Stimulated activated naive B cell treated with anti-CD40 and anti-IgM and Interleukin-4, amounts not matched to agents 10 μg/mL and 1 μg/mL and 100 μg/mL, for 72 hours (primary cell): ENCODE measurements at regions not wholly inside any gene's neighbourhood (a gene's known extent, or its start where the extent isn't known, plus 50 kb on each side); places are given as distances from the start of the nearest gene placed in this dataset.

Source experiments
- ATAC-seq, 2 donors: fragments of 150-1000 bp; cut with Tn5 transposase; replicated peaks; 2 replicates each; pipeline ENCODE4 v1.10.0; 2021; ENCODE audit warnings: moderate library complexity in 1 of 2
- DNase-seq: peaks from one replicate; pipeline ENCODE4 v3.0.0; 2021
- H3K27ac Mint-ChIP-seq: one replicate; pipeline ENCODE4 v1.8.0; 2022; ENCODE audit warnings: mild to moderate bottlenecking, mixed read lengths
- H3K27me3 Mint-ChIP-seq, 2 donors: one replicate each; pipeline ENCODE4 v1.8.0; 2022; ENCODE audit warnings: mixed read lengths in 2 of 2
- H3K36me3 Mint-ChIP-seq, 2 donors: one replicate each; pipeline ENCODE4 v1.8.0; 2022; ENCODE audit warnings: mixed read lengths in 2 of 2, mild to moderate bottlenecking in 1 of 2
- H3K4me1 Mint-ChIP-seq, 2 donors: one replicate each; pipeline ENCODE4 v1.8.0; 2022; ENCODE audit warnings: mixed read lengths in 2 of 2, mild to moderate bottlenecking in 1 of 2
- H3K4me3 Mint-ChIP-seq, 2 donors: one replicate each; pipeline ENCODE4 v1.8.0; 2022; ENCODE audit warnings: mild to moderate bottlenecking in 2 of 2, mixed read lengths in 2 of 2, moderate library complexity in 1 of 2
- H3K9me3 Mint-ChIP-seq, 2 donors: one replicate each; pipeline ENCODE4 v1.8.0; 2022; ENCODE audit warnings: mixed read lengths in 2 of 2, mild to moderate bottlenecking in 1 of 2

DNA sequence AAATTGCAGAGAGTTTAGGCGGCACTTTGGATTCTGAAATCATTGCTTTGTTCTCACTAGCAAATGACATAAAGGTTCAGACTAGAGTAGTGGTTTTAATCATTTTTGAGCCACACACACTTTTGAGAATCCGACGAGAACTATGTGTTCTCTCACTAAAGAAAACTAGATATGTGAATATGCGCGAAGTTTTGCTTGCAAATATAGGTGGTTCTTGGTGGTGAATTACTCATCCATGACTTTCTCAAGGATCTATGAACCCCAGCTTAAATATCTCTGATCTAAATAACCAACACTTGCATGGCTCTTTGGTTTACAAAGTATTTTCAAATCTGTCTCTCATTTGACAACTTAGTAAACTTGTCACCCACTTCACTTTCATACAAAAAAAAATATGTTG lies 54.8 kb downstream of the NOG start:
- no peak for DNase-seq
- Mint-ChIP-seq H3K4me3 (no peak overlapping the region), H3K9me3 (peaks cover 2 to 4% of the 10 kb centered on the region in 2 donors), H3K36me3 (peaks cover 0 to 2% of the 10 kb centered on the region in 2 donors), H3K27me3 (peaks cover 8 to 14% of the 10 kb centered on the region in 2 donors), H3K27ac (no peak overlapping the region), H3K4me1 (no peaks in the 10 kb centered on the region)
- no peak for ATAC-seq

DNA sequence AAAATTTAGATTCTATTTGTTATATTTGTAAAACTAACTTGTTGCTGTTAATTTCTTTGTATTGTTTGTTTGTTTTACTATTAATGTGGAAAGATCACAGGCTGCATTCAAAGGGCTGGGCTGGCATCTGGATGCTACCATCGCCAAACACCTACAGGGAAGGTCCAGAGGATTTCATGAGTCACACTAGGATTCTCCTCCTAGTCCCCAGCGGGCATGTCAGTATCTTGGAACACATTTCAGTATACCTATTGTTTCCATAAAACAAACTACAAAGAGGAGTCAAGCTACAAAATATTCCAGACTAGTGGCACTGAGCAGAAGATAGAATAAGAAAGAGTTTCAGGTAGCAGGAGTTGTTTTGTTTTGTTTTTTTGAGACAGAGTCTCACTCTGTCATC lies 55.3 kb downstream of the NOG start:
- H3K27me3 Mint-ChIP-seq, result peaks cover 8 to 14% of the 10 kb centered on the region in 2 donors
- peaks cover 2 to 3% of the 10 kb centered on the region in 2 donors for H3K4me1 Mint-ChIP-seq
- H3K9me3 Mint-ChIP-seq, result peaks cover 2 to 4% of the 10 kb centered on the region in 2 donors
- H3K27ac Mint-ChIP-seq, result no peak overlapping the region
- H3K4me3 Mint-ChIP-seq, result no peak overlapping the region
- ATAC-seq, result no peak
- H3K36me3 Mint-ChIP-seq, result peaks cover 0 to 2% of the 10 kb centered on the region in 2 donors
- no peak for DNase-seq

DNA sequence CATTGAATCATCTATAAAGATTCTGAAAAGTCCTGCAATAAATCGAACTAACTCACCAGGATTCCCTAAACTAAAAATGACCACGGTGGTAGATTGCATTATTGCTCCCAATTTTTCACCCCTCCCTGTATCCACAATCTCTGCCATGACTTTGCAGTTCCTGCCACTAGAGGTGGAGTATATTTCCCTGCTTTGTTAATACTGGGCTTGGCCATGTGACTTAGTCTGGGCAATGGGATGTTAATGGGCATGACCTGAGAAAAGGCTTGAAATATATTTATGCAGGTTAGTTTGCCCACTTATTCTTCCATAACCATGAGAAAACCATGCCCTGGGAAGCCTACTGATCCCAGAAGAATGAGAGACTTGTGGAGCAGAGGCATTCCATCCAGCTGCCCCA lies 59.1 kb downstream of the NOG start:
- ATAC-seq (no peak), DNase-seq (no peak)
- H3K27ac Mint-ChIP-seq, result no peak overlapping the region
- H3K4me1 Mint-ChIP-seq, result peaks cover 2 to 5% of the 10 kb centered on the region in 2 donors
- peaks cover 0 to 2% of the 10 kb centered on the region in 2 donors for H3K36me3 Mint-ChIP-seq
- H3K9me3 Mint-ChIP-seq, result peaks cover 2 to 4% of the 10 kb centered on the region in 2 donors
- peaks cover 0 to 6% of the 10 kb centered on the region in 2 donors for H3K27me3 Mint-ChIP-seq
- H3K4me3 Mint-ChIP-seq, result no peak overlapping the region

DNA sequence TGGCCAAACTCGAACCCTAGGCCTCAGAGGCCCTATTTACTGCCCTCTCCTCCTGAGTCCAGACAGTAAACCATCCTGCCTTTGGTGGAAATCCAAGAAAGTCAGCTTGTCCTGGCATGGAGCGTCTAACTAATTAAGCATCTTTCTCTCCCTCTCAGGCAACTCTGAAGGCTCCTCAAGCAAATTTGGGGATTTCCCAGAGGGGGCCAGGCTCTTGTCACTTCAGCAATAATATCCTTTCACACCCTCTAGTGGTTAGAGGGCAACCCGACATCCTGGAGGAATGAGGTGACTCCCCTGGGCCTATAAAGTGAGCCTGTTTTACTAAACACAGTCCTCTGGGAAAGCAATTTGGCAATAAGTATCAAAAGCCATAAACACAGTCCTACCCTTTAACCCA lies 60.4 kb downstream of the NOG start:
- peaks cover 0 to 2% of the 10 kb centered on the region in 2 donors for H3K36me3 Mint-ChIP-seq
- H3K4me3 Mint-ChIP-seq, result no peak overlapping the region
- H3K4me1 Mint-ChIP-seq, result peaks cover 2 to 5% of the 10 kb centered on the region in 2 donors
- H3K9me3 Mint-ChIP-seq, result peaks cover 2 to 4% of the 10 kb centered on the region in 2 donors
- H3K27ac Mint-ChIP-seq, result no peak overlapping the region
- H3K27me3 Mint-ChIP-seq, result peaks cover 0 to 6% of the 10 kb centered on the region in 2 donors
- peak; percentile 98 to 100 for ATAC-seq
- peak; percentile 62 for DNase-seq

DNA sequence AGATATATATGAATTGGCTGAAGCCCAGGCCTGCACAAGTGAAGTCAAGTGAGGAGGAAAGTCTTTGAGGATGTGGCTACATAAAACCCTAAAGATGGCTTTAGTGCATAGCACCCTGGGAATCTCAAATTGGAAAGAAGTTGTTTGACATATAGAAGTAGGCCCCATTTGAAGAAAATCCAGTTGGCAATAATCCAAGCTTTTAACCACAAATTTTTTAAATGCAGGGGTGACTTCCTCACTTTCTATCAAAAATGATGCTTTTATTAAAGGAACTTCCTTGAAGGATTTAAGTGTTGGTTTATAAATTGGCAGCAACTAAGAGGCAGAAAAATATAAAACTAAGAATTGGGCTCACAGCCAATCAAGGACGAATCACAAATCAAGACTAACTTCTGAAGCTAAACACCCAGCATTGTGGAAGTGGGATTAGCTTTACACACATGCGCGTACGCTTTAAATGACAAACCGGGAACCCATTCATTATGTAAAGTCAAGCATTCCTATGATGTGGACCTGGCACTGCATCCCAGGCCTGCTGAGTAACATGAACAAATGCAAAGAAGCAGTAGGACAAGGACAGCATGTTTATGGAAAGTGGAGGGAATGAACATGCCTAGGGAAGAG lies 63.3 kb downstream of the NOG start:
- H3K9me3 Mint-ChIP-seq, result no peaks in the 10 kb centered on the region
- peaks cover 2 to 10% of the 10 kb centered on the region in 2 donors for H3K4me1 Mint-ChIP-seq
- ATAC-seq (no peak), DNase-seq (no peak)
- H3K4me3 Mint-ChIP-seq, result no peak overlapping the region
- peaks cover 0 to 6% of the 10 kb centered on the region in 2 donors for H3K27me3 Mint-ChIP-seq
- no peaks in the 10 kb centered on the region for H3K36me3 Mint-ChIP-seq
- H3K27ac Mint-ChIP-seq, result no peak overlapping the region

DNA sequence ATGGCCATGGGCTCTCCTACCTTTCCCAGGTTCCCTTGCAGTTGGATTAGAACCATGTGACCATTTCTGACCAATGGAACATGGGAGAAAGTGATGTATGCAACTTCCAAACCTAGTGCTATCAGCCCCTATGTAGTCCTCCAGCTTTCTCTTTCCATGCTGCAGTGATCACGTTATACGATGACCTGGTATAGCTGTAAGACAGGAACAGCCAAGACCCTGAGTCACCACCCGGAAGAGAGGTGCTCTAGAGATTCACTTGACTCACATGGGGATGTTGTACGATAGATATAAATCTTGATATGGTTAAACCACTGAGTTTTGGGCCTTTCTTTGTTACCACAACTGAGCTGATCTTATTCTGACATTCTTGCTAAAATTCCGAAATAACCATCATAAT lies 65.1 kb downstream of the NOG start:
- H3K27ac Mint-ChIP-seq, result no peak overlapping the region
- H3K36me3 Mint-ChIP-seq, result no peaks in the 10 kb centered on the region
- DNase-seq (no peak), ATAC-seq (no peak)
- H3K4me3 Mint-ChIP-seq, result no peak overlapping the region
- no peaks in the 10 kb centered on the region for H3K9me3 Mint-ChIP-seq
- H3K4me1 Mint-ChIP-seq, result peaks cover 2 to 9% of the 10 kb centered on the region in 2 donors
- peaks cover 3 to 6% of the 10 kb centered on the region in 2 donors for H3K27me3 Mint-ChIP-seq

DNA sequence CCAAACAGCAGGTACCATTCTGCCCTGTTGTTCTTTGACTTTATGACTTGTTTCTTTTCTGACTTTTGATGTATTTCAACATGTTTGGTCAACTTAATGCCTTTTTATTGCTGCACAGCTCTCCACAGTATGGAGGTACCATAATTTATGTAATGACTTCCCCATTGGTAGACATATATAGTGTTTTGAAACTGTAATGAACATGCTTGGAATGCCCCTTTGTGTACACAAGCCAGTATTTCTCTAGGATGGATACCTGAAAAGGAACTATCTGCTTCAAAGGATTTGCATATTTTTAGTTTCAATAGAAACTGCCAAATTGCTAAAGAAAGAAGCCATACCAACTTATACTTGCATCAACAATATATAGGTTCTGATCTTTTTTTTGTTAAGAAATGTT lies 66.1 kb downstream of the NOG start:
- peaks cover 0 to 5% of the 10 kb centered on the region in 2 donors for H3K4me1 Mint-ChIP-seq
- DNase-seq (no peak), ATAC-seq (peak in 1 of 2 donors; percentile 45)
- H3K9me3 Mint-ChIP-seq, result no peaks in the 10 kb centered on the region
- no peaks in the 10 kb centered on the region for H3K36me3 Mint-ChIP-seq
- peaks cover 3 to 6% of the 10 kb centered on the region in 2 donors for H3K27me3 Mint-ChIP-seq
- no peak overlapping the region for H3K27ac Mint-ChIP-seq
- no peak overlapping the region for H3K4me3 Mint-ChIP-seq

DNA sequence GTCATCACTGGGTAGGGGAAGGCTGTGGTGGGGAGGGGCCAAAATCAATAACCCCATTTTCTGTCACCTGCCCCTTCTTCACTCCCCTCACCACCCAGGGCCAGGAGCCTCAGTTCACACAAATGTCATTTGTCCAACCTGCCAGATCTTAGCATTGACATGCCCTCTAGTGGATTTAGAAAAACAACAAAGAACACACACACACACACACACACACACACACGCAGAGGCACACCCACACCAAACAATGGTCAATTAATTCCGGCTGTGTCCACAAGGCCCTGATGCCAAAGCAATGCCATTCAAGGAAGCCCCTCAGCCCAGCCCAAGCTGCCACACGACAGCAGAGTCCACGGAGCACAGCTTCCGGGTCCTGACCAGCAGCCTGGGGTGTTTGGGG lies 68.4 kb downstream of the NOG start:
- H3K4me1 Mint-ChIP-seq, result peaks cover 0 to 5% of the 10 kb centered on the region in 2 donors
- no peak overlapping the region for H3K4me3 Mint-ChIP-seq
- no peak overlapping the region for H3K27ac Mint-ChIP-seq
- H3K27me3 Mint-ChIP-seq, result peaks cover 5 to 7% of the 10 kb centered on the region in 2 donors
- H3K36me3 Mint-ChIP-seq, result no peaks in the 10 kb centered on the region
- no peaks in the 10 kb centered on the region for H3K9me3 Mint-ChIP-seq
- ATAC-seq, result no peak
- DNase-seq, result no peak

DNA sequence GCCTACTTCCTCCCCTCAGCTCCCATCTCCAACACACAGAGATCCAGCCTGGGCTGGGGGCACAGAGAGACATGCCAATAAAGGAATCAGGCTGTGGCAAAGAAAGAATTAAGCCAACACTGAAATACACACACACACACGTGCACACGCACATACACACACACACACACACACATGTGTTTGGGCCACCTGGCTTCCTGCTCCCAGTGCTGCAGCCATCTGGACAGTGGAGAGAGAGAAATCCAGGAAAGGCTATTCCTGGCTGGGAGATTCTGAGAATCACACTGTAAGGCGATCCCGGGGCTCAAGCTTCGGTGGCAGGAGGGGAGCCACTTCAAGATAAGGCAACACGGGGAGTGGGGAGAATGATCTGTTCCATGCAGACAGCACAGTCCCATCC lies 72.4 kb downstream of the NOG start:
- H3K27ac Mint-ChIP-seq, result no peak overlapping the region
- peaks cover 3 to 10% of the 10 kb centered on the region in 2 donors for H3K27me3 Mint-ChIP-seq
- no peaks in the 10 kb centered on the region for H3K4me1 Mint-ChIP-seq
- ATAC-seq (no peak), DNase-seq (no peak)
- no peak overlapping the region for H3K4me3 Mint-ChIP-seq
- no peaks in the 10 kb centered on the region for H3K36me3 Mint-ChIP-seq
- peaks cover 0 to 3% of the 10 kb centered on the region in 2 donors for H3K9me3 Mint-ChIP-seq

DNA sequence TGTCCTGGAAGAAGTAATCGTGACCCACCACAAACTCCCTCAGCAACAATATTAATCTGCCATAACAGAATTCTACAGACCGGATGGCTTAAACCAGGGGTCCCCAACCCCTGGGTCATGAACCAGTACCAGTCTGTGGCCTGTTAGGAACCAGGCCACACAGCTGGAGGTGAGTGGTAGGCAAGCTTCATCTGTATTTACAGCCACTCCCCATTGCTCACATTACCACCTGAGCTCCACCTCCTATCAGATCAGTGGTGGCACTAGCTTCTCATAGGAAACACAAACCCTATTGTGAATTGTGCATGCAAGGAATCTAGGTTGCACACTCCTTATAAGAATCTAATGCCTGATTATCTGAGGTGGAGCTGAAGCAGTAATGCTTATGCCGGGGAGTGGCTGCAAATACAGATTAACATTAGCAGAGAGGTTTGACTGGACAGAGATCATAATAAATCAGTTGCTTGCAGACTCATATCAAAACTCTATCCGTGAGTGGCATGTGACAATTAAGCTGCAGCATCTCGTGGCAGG lies 74.5 kb downstream of the NOG start:
- no peak for ATAC-seq
- peaks cover 13 to 17% of the 10 kb centered on the region in 2 donors for H3K27me3 Mint-ChIP-seq
- no peak for DNase-seq
- no peaks in the 10 kb centered on the region for H3K4me1 Mint-ChIP-seq
- no peaks in the 10 kb centered on the region for H3K36me3 Mint-ChIP-seq
- no peak overlapping the region for H3K4me3 Mint-ChIP-seq
- peaks cover 0 to 3% of the 10 kb centered on the region in 2 donors for H3K9me3 Mint-ChIP-seq
- H3K27ac Mint-ChIP-seq, result no peak overlapping the region

DNA sequence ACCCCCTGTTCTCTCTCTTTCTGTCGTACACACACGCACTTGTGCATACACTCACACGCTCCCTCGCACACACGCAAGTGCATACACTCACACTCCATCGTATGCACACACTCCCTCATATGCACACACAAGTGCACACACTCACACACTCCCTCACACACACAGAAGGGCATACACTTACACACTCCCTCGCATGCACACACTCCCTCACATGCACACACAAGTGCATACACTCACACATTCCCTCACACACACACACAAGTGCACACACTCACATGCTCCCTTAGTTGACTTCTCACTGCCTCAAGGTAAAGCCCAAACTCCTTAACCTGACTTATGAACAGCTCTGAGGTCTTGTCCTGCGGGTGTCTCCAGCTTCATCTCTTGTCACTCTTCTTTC lies 78.7 kb downstream of the NOG start:
- H3K27me3 Mint-ChIP-seq, result peaks cover 13 to 24% of the 10 kb centered on the region in 2 donors
- DNase-seq (no peak), ATAC-seq (no peak)
- H3K36me3 Mint-ChIP-seq, result no peaks in the 10 kb centered on the region
- no peak overlapping the region for H3K27ac Mint-ChIP-seq
- no peaks in the 10 kb centered on the region for H3K4me1 Mint-ChIP-seq
- no peak overlapping the region for H3K4me3 Mint-ChIP-seq
- H3K9me3 Mint-ChIP-seq, result peaks cover 0 to 3% of the 10 kb centered on the region in 2 donors

DNA sequence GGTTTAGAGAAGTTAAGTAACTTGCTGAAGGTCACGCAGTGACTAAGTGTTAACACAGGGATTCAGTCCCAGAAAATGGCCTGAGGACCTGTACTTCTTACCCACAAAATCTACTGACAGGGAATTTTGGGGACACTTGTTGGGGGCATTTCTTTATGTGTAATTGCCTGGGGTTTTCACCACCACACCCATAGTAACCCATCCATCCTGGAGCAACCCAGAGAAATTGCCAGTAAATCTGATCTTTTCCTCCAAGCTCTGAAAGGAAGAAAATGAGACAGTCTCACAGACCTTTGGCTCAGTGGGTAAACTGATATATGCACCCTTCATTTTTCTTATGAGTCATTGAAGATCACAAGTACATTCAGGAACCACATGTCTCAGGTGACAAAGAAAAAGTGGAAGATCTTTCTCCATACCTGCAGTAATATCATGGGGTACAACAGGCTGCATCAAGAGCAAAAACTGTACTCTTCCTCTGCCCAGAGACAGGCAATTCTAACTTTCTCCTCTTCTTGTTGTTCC lies 81.0 kb downstream of the NOG start:
- Mint-ChIP-seq H3K9me3 (peaks cover 0 to 2% of the 10 kb centered on the region in 2 donors), H3K4me3 (no peak overlapping the region), H3K4me1 (peaks cover 8 to 11% of the 10 kb centered on the region in 2 donors), H3K27ac (no peak overlapping the region), H3K27me3 (peaks cover 32 to 40% of the 10 kb centered on the region in 2 donors), H3K36me3 (no peaks in the 10 kb centered on the region)
- DNase-seq, result no peak
- ATAC-seq, result no peak

DNA sequence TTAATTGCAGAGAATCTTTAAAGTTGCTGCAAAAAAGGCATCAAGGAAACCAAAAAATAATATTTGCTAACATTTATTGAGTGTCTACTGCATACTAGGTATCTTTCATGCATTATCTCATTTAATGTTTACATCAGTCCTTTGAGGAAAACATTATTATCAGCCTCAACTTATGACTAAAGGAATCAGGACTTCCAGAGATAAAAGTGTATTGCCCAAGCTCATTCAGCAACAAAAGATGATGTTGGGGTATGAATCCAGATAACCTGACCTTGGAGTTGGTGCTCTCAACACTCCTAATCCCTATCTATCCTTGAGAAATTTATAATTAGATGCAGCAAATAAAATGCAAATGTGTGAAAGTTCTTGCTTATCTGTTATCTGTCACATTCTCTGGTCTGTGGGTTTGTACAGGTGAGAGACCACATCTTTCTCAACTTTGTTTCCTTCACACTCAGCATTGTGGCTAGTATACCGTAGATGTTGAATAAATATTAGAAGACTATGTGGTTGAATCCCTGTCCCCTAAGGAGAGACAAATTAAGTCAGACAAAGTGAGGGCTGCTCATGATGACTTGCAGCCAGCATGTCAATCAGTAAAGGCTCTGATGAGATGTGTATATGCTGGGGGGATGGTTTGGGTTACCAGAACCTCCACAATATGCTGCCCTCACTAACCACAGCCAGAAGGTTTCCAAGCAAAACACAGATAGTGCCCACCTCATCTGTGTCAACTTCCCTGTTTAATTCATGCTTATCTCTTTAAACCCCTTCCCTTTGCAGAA lies 82.6 kb downstream of the NOG start:
- DNase-seq (no peak), ATAC-seq (peak in 1 of 2 donors; percentile 37)
- peaks cover 8 to 11% of the 10 kb centered on the region in 2 donors for H3K4me1 Mint-ChIP-seq
- no peaks in the 10 kb centered on the region for H3K9me3 Mint-ChIP-seq
- H3K36me3 Mint-ChIP-seq, result no peaks in the 10 kb centered on the region
- peaks cover 32 to 44% of the 10 kb centered on the region in 2 donors for H3K27me3 Mint-ChIP-seq
- H3K4me3 Mint-ChIP-seq, result no peak overlapping the region
- no peak overlapping the region for H3K27ac Mint-ChIP-seq

DNA sequence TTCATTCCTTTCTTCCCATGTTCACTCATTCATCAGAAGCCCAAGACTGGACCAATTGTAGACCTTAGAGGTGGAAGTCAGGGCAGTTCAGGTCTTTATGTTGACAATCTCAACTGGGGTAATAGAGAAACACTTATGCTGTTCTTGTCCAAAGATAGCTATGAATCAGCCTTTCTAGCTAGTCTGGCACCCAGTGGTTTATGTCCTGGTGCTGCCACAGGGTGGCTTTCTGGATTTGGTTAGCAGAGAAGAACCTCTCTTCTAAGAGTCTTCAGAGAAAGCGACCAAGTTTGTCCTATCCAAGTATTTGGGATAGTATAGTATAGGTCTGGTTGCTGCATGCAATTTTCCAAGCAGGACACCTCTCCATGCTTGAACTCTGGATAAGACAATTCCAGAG lies 83.3 kb downstream of the NOG start:
- H3K9me3 Mint-ChIP-seq, result no peaks in the 10 kb centered on the region
- peaks cover 30 to 44% of the 10 kb centered on the region in 2 donors for H3K27me3 Mint-ChIP-seq
- no peaks in the 10 kb centered on the region for H3K36me3 Mint-ChIP-seq
- ATAC-seq (no peak), DNase-seq (no peak)
- H3K27ac Mint-ChIP-seq, result no peak overlapping the region
- H3K4me3 Mint-ChIP-seq, result no peak overlapping the region
- H3K4me1 Mint-ChIP-seq, result peaks cover 8 to 11% of the 10 kb centered on the region in 2 donors
